ENCODE measurements at regions not wholly inside any gene's neighbourhood (a gene's known extent, or its start where the extent isn't known, plus 50 kb on each side); places are given as distances from the start of the nearest gene placed in this dataset.

DNA sequence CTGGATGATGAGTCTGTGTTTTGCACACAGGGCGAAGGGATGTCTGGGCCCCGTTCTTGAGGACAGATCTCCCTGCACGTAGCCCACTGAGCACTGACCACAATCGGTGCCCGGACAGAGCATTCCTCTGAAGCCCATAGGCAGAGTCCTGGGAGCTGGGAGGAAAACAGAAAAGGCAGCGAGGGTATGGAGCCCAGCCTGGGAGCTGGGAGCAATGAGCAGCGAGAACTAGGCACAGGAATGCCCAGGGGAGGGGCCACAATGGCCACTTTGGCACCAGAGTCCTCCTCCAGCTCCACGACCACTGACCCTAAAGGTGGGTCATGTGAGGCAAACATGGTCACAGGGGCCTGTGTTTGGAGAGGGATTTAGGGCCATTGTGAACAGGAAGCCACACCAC, 333.9 kb downstream of the EIPR1 start (continued):
- no peak for TF ChIP-seq TFAP4 (CRISPR knock-in tag; IDR thresholded peaks at IDR 0.05; ENCODE audit: borderline replicate concordance)

GRCh38 chr2:3042601-3043585, 334.7 kb downstream of the EIPR1 start:
- FAIRE-seq (no peak), DNase-seq (ENCODE audit: extremely low read depth in 1 of 4, low spot score in 3 of 4) (no peak), ATAC-seq (no peak)
- in situ Hi-C loops (cut with MboI) = no loop called here
- ChIA-PET POLR2A (no interaction called here), CTCF (ENCODE audit: low intra/inter-chr PET ratio) (no interaction called here)
- H3K9me3 ChIP-seq (replicated peaks; ENCODE audit: control insufficient read depth, insufficient read depth, low read depth, low read length) = 0 out of 2 replicates have a peak, but pooled peaks cover 2% of the 10 kb centered on the region
- no peak overlapping the region for H3K27ac ChIP-seq (ENCODE audit: extremely low read depth, low read depth, low read length)
- no peaks in the 10 kb centered on the region for H3K79me2 ChIP-seq (ENCODE audit: control insufficient read depth, insufficient read depth, low read length)
- no peaks in the 10 kb centered on the region; the same call in 1 of the 2 replicates for H4K20me1 ChIP-seq (replicated peaks; ENCODE audit: control insufficient read depth, insufficient read depth, low read length)
- WGBS (ENCODE audit: insufficient coverage, low coverage, missing lambda C conversion rate) = 2% methylated on average over 19 of the region's 20 CpGs
- H3K4me3 ChIP-seq = no peak overlapping the region
- intact Hi-C loops (cut with micrococcal nuclease) = no loop called here
- H3K27me3 ChIP-seq (ENCODE audit: control insufficient read depth in 2 of 2, insufficient read depth in 2 of 2, low read length in 2 of 2) = peaks cover 27 to 68% of the 10 kb centered on the region in 2 experiments
- H3K4me2 ChIP-seq (ENCODE audit: insufficient read depth, low read length) = no peak overlapping the region
- H3K4me1 ChIP-seq (replicated peaks in 1 of 2; ENCODE audit: control insufficient read depth in 2 of 2, insufficient read depth in 2 of 2, low read length in 2 of 2) = no peaks in the 10 kb centered on the region; a peak in 1 of 5 replicates
- H2AFZ ChIP-seq (ENCODE audit: low read depth, low read length) = no peak overlapping the region
- no TSS peak for BruUV-seq (replicated peaks)
- no peak overlapping the region for H3K9ac ChIP-seq (ENCODE audit: insufficient read depth in 1 of 2, low read depth in 2 of 2, low read length in 2 of 2)
- H3K9me1 ChIP-seq (ENCODE audit: control insufficient read depth, insufficient read depth, low read length) = no peaks in the 10 kb centered on the region
- no peaks in the 10 kb centered on the region; the same call in 2 of the 3 replicates for H3K36me3 ChIP-seq (ENCODE audit: control insufficient read depth, insufficient read depth, low read length)
- TF ChIP-seq HDAC3 (IDR thresholded peaks at IDR 0.05; ENCODE audit: borderline replicate concordance, partially characterized antibody) = no peak
- TF ChIP-seq RNF219 (CRISPR knock-in tag; IDR thresholded peaks at IDR 0.05) = no peak
- no peak for TF ChIP-seq ZNF431 (CRISPR knock-in tag; IDR thresholded peaks at IDR 0.05)
- TF ChIP-seq E4F1 (CRISPR knock-in tag; IDR thresholded peaks at IDR 0.05; ENCODE audit: borderline replicate concordance) = no peak
- no peak for TF ChIP-seq CBFA2T2 (conservative IDR thresholded peaks at IDR 0.05)
- no peak for TF ChIP-seq ETV5 (CRISPR knock-in tag; IDR thresholded peaks at IDR 0.05; ENCODE audit: low read depth)
- no peak for TF ChIP-seq ELF4 (CRISPR knock-in tag; IDR thresholded peaks at IDR 0.05)
- no peak for TF ChIP-seq HNRNPL (IDR thresholded peaks at IDR 0.05; ENCODE audit: low read depth, low read length)
- TF ChIP-seq, protein P1, sequence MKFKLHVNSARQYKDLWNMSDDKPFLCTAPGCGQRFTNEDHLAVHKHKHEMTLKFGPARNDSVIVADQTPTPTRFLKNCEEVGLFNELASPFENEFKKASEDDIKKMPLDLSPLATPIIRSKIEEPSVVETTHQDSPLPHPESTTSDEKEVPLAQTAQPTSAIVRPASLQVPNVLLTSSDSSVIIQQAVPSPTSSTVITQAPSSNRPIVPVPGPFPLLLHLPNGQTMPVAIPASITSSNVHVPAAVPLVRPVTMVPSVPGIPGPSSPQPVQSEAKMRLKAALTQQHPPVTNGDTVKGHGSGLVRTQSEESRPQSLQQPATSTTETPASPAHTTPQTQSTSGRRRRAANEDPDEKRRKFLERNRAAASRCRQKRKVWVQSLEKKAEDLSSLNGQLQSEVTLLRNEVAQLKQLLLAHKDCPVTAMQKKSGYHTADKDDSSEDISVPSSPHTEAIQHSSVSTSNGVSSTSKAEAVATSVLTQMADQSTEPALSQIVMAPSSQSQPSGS (CRISPR knock-in tag; IDR thresholded peaks at IDR 0.05) = no peak
- TF ChIP-seq SNAPC5 (CRISPR knock-in tag; IDR thresholded peaks at IDR 0.05) = no peak
- TF ChIP-seq MEF2A (IDR thresholded peaks at IDR 0.05; ENCODE audit: control insufficient read depth, low read depth, low read length) = no peak

All from K562 (cell line).